C4-2B (cell line): ENCODE measurements at regions not wholly inside any gene's neighbourhood (a gene's known extent, or its start where the extent isn't known, plus 50 kb on each side); places are given as distances from the start of the nearest gene placed in this dataset.

Source experiments
- CTCF ChIP-seq: fragments of 450-650 bp; conservative IDR thresholded peaks from 2 replicates; pipeline ENCODE4 v1.5.1; 2017; ENCODE audit warnings: mild to moderate bottlenecking
- ZFX ChIP-seq: fragments of 450-650 bp; IDR thresholded peaks from 2 replicates; pipeline ENCODE4 v1.6.1; 2017

GRCh38 chr15:57892181-57892580 is 173.3 kb downstream of the ALDH1A2 start:
- TF ChIP-seq CTCF (no peak), ZFX (no peak)
